ACC112 (cell line): ENCODE measurements at regions not wholly inside any gene's neighbourhood (a gene's known extent, or its start where the extent isn't known, plus 50 kb on each side); places are given as distances from the start of the nearest gene placed in this dataset.

Experiments
- H2AFZ ChIP-seq: fragments of 200-600 bp; sonication (generic); one replicate; pipeline ENCODE4 v1.6.0; 2017; ENCODE audit warnings: antibody characterized with exemption, low read length; ENCODE audit not compliant: unreplicated experiment
- H3K27ac ChIP-seq: fragments of 200-600 bp; sonication (generic); 2 replicates; pipeline ENCODE4 v1.5.1; 2014; ENCODE audit warnings: low read depth, mild to moderate bottlenecking, antibody characterized with exemption, low read length, moderate library complexity
- H3K27me3 ChIP-seq: fragments of 200-600 bp; sonication (generic); 2 replicates; pipeline ENCODE4 v1.6.1; 2014; ENCODE audit warnings: mild to moderate bottlenecking, antibody characterized with exemption, low read length, moderate library complexity, mixed read lengths; ENCODE audit not compliant: insufficient read depth
- H3K36me3 ChIP-seq: fragments of 200-600 bp; sonication (generic); 2 replicates; pipeline ENCODE4 v1.6.1; 2016; ENCODE audit warnings: mild to moderate bottlenecking, antibody characterized with exemption, low read length, moderate library complexity, mixed read lengths; ENCODE audit not compliant: insufficient read depth
- H3K4me1 ChIP-seq: fragments of 200-600 bp; sonication (generic); one replicate; pipeline ENCODE4 v1.6.1; 2016; ENCODE audit warnings: low read length, mixed read lengths; ENCODE audit not compliant: insufficient read depth, unreplicated experiment, control insufficient read depth
- H3K4me3 ChIP-seq: fragments of 200-600 bp; sonication (generic); 2 replicates; pipeline ENCODE4 v1.5.1; 2014; ENCODE audit warnings: mild to moderate bottlenecking, low read depth, low read length
- H3K79me2 ChIP-seq: fragments of 200-600 bp; sonication (generic); one replicate; pipeline ENCODE4 v1.6.0; 2016; ENCODE audit warnings: low read length; ENCODE audit not compliant: control insufficient read depth, unreplicated experiment, insufficient read depth

- H3K4me1 ChIP-seq, result no peaks in the 10 kb centered on the region
- H3K36me3 ChIP-seq, result no peaks in the 10 kb centered on the region
- H2AFZ ChIP-seq, result no peak overlapping the region
- H3K27me3 ChIP-seq, result no peaks in the 10 kb centered on the region
- no peak overlapping the region for H3K4me3 ChIP-seq
- H3K79me2 ChIP-seq, result no peaks in the 10 kb centered on the region
- H3K27ac ChIP-seq, result no peak overlapping the region
Observed at GRCh38 chr13:88752041-88752440, 1080.9 kb downstream of the SLITRK5 start.

DNA sequence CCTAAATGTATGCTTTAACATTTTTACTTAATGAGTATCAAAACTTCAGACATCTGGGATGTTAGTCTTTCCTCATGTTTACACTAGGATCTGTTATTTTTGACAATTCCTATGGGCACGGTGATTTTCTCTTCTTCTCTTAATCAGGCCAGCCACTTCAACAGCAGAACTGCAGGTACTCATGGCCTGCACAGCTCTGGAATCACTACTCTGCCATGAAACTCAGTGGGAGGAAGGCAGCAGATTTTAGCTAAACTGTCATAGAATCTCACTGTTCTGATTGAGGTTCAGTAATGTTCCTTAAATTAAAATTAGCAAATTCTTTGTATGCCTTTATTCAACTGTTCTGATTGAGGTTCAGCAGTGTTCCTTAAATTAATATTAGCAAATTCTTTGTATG lies 1083.0 kb downstream of the SLITRK5 start:
- no peak overlapping the region for H2AFZ ChIP-seq
- H3K27me3 ChIP-seq, result no peaks in the 10 kb centered on the region
- no peak overlapping the region for H3K27ac ChIP-seq
- H3K36me3 ChIP-seq, result no peaks in the 10 kb centered on the region
- H3K4me3 ChIP-seq, result no peak overlapping the region
- H3K4me1 ChIP-seq, result no peaks in the 10 kb centered on the region
- H3K79me2 ChIP-seq, result no peaks in the 10 kb centered on the region

GRCh38 chr13:88761145-88761544 lies 1090.0 kb downstream of the SLITRK5 start:
- Histone ChIP-seq H3K79me2 (no peaks in the 10 kb centered on the region), H2AFZ (no peak overlapping the region), H3K4me1 (no peaks in the 10 kb centered on the region)

DNA sequence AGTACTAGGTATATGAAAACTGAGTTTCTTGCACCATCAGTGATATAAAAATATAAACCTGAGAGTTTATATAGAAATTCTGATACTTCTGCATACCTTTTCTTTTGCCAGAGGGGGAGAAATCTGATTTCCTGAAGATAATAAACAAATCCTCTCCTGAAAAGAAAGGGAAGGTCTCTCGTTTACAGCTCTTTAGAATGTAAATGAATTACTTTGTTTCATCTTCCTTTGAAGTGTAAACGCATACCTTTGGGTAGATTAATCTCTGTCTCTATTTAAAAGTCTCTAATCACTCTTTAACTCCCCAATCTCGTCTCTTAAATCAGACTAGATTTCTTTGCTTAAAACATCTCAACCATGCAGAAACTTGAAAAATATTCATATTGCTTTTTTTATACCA lies 1092.9 kb downstream of the SLITRK5 start:
- Histone ChIP-seq H3K27ac (no peak overlapping the region), H3K4me1 (no peaks in the 10 kb centered on the region), H3K4me3 (no peak overlapping the region), H3K79me2 (no peaks in the 10 kb centered on the region), H3K36me3 (no peaks in the 10 kb centered on the region), H3K27me3 (no peaks in the 10 kb centered on the region), H2AFZ (no peak overlapping the region)

More at GRCh38 chr13:88761145-88761544, 1090.0 kb downstream of the SLITRK5 start:
- H3K4me3 ChIP-seq, result no peak overlapping the region
- no peaks in the 10 kb centered on the region for H3K27me3 ChIP-seq
- H3K36me3 ChIP-seq, result no peaks in the 10 kb centered on the region
- H3K27ac ChIP-seq, result no peak overlapping the region

DNA sequence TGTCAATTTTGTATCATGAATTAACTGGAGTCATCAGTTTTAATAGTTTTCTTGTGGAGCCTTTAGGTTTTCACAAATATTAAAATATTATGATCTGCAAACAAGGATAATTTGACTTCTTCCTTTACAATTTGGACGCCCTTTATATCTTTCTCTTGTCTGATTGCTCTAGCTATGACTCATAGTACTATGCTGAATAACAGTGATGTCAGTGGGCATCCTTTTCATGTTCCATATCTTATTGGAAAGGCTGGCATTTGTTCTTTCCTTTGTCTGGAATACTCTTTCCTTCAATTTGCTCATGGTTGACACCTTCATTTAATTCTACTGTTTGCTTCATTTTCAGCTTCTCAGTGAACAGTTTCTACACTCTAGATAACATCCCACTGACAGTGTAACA lies 1129.3 kb downstream of the SLITRK5 start:
- H3K27ac ChIP-seq, result no peak overlapping the region
- H3K27me3 ChIP-seq, result no peaks in the 10 kb centered on the region
- no peaks in the 10 kb centered on the region for H3K36me3 ChIP-seq
- no peaks in the 10 kb centered on the region for H3K79me2 ChIP-seq
- H3K4me3 ChIP-seq, result no peak overlapping the region
- H2AFZ ChIP-seq, result no peak overlapping the region
- H3K4me1 ChIP-seq, result no peaks in the 10 kb centered on the region

DNA sequence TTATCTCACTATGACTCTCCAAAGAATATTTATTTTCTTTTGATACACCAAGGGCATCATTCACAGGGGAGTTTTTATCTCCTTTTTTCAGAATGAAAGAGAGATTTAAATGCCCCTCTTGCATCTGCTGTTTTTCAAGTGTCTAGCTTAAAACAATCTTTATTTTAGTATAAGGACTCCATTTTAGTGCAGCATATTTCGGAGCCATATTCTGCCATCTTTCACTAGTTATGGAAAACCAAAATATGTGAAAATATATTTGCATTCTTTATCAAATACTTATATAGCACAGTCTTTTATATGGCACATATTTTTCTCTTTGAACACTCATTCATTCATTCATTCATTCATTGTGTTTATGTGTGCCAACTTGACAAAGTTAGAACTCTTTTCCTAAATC lies 1130.2 kb downstream of the SLITRK5 start:
- H3K27me3 ChIP-seq, result no peaks in the 10 kb centered on the region
- no peaks in the 10 kb centered on the region for H3K36me3 ChIP-seq
- H3K27ac ChIP-seq, result no peak overlapping the region
- no peak overlapping the region for H3K4me3 ChIP-seq
- no peaks in the 10 kb centered on the region for H3K4me1 ChIP-seq
- H2AFZ ChIP-seq, result no peak overlapping the region
- H3K79me2 ChIP-seq, result no peaks in the 10 kb centered on the region

DNA sequence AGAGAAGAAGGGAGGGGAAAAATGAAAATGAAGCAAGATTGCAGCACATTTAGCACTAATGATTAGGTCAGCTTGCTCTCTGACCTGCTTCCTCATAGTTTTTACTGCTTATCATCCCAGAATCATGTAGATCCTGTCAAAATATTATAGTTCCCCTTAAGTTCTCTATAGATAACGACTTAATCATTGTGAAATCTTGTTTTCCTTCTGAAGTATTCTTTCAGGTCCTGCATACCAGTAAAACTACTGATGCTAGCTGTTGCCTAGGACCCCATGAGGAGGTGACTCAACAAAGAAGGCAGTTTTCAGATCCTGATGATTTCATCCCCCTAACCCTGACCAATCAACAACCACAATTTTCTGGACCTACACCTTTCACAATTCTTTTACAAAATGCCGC lies 1131.7 kb downstream of the SLITRK5 start:
- Histone ChIP-seq H3K4me3 (no peak overlapping the region), H3K27me3 (no peaks in the 10 kb centered on the region), H2AFZ (no peak overlapping the region), H3K79me2 (no peaks in the 10 kb centered on the region), H3K36me3 (no peaks in the 10 kb centered on the region), H3K27ac (no peak overlapping the region), H3K4me1 (no peaks in the 10 kb centered on the region)

DNA sequence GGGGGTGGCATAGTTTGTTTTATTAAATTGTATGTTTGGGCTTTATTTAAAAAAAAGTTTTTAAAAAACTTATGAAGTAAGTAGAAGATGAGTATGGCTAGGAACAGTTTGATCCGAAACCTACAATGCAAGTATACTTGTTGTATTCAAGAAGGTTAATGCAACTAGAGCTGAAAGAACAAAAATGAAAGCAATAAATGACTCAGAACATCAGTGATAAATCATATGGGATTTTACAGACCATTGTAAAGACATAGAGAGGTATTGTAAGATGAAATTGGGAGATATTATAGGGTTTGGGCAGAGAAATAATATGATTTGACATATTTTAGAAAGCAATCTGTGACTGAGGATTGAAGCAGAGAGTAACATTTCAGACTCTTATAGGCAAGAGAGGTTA lies 1135.3 kb downstream of the SLITRK5 start:
- H3K27me3 ChIP-seq, result no peaks in the 10 kb centered on the region
- no peak overlapping the region for H2AFZ ChIP-seq
- H3K36me3 ChIP-seq, result no peaks in the 10 kb centered on the region
- H3K79me2 ChIP-seq, result no peaks in the 10 kb centered on the region
- H3K4me1 ChIP-seq, result no peaks in the 10 kb centered on the region
- H3K27ac ChIP-seq, result no peak overlapping the region
- H3K4me3 ChIP-seq, result no peak overlapping the region

DNA sequence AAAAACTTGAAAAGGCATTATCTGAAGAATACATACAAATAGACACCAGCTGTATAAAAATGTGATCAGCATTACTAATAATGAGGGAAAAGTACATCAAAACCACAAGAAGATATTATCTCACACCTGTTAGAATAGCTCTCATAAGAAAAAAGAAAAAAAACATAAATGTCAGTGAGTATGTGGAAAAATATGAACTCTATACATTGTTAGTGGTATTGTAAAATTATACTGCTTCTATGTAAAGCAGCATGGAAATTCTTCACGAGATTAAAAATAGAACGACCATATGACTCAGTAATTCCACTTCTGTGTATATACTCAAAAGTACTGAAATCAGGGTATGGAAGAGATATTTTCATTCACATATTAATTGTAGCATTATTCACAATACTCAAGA lies 1146.4 kb downstream of the SLITRK5 start:
- no peak overlapping the region for H3K27ac ChIP-seq
- H3K4me3 ChIP-seq, result no peak overlapping the region
- no peaks in the 10 kb centered on the region for H3K36me3 ChIP-seq
- no peaks in the 10 kb centered on the region for H3K79me2 ChIP-seq
- no peaks in the 10 kb centered on the region for H3K4me1 ChIP-seq
- no peak overlapping the region for H2AFZ ChIP-seq
- H3K27me3 ChIP-seq, result no peaks in the 10 kb centered on the region

DNA sequence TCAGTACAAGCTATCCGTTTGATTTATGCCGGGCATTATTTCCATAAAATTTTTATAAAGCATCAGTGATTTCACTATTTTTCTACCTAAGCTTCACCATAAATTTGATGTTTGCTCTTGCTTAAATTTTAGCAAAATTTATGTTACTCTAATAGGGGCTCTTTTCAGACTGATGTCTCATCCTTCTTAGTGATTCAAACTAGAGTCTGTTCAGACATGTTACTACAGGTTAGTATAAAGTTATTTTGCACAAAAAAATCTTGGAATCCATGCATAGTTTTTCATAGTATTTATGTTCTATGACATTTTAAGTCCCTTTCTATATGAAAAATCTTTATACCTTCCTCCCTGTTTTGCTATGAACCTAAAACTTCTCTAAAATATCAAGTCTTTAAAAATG lies 1151.9 kb downstream of the SLITRK5 start:
- no peak overlapping the region for H3K4me3 ChIP-seq
- H3K36me3 ChIP-seq, result no peaks in the 10 kb centered on the region
- no peaks in the 10 kb centered on the region for H3K27me3 ChIP-seq
- no peak overlapping the region for H2AFZ ChIP-seq
- no peaks in the 10 kb centered on the region for H3K79me2 ChIP-seq
- no peak overlapping the region for H3K27ac ChIP-seq
- H3K4me1 ChIP-seq, result no peaks in the 10 kb centered on the region

GRCh38 chr13:88824218-88824617 lies 1153.0 kb downstream of the SLITRK5 start:
- H3K79me2 ChIP-seq, result no peaks in the 10 kb centered on the region
- H3K4me1 ChIP-seq, result no peaks in the 10 kb centered on the region
- H3K36me3 ChIP-seq, result no peaks in the 10 kb centered on the region
- H3K4me3 ChIP-seq, result no peak overlapping the region
- H3K27me3 ChIP-seq, result no peaks in the 10 kb centered on the region
- no peak overlapping the region for H3K27ac ChIP-seq
- H2AFZ ChIP-seq, result no peak overlapping the region

- Histone ChIP-seq H3K27ac (no peak overlapping the region), H2AFZ (no peak overlapping the region), H3K36me3 (no peaks in the 10 kb centered on the region), H3K4me1 (no peaks in the 10 kb centered on the region), H3K4me3 (no peak overlapping the region), H3K79me2 (no peaks in the 10 kb centered on the region), H3K27me3 (no peaks in the 10 kb centered on the region)
Observed at GRCh38 chr13:88840085-88840484, 1168.9 kb downstream of the SLITRK5 start.
